Epidermal melanocyte (primary cell): ENCODE measurements at regions not wholly inside any gene's neighbourhood (a gene's known extent, or its start where the extent isn't known, plus 50 kb on each side); places are given as distances from the start of the nearest gene placed in this dataset.
"Not testable (repeated sequence)": the region's sequence is repeated elsewhere in the genome, so short reads cannot be mapped to it uniquely, and the experiment has no call there.

Experiments used
- DNase-seq: peaks from one replicate; pipeline ENCODE4 v3.0.0; 2011; ENCODE audit warnings: low spot score; ENCODE audit not compliant: insufficient read length

DNA sequence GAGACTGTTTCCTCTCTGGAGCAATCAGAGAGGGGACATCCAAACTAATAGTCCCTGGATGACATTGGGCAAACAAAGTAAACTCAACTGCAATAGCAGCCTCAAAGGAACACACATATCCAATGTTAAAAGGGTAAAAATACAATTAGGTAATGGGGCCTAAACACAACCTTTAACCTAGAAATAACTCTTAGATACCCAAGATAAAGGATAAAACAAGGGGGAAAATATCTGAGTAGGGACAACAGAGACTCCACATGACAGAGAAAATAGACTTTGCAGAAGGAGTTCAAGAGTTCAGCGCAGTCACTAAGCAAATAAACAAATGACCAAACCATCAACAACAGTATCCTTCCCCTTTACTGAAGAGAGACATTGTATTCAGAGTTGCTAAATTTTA is 149.3 kb downstream of the FBXO4 start:
- no peak for DNase-seq

DNA sequence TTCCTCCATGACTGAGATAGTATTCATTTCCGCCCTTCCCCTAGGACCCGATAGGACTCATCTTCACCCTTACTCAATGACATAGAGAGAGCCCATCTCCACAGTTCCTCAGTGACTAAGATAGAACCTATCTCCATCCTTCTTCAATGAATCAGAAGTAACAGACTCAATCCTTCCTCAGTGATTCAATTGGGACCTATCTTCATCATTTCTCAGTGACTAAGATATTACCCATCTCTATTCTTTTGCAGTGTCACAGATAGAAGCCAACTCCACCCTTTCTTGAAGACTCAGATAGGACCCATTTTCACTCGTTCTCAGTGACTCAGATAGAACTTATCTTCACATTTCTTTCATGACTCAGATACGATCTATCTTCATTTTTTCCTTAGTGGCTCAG is 164.6 kb downstream of the FBXO4 start:
- no peak for DNase-seq

DNA sequence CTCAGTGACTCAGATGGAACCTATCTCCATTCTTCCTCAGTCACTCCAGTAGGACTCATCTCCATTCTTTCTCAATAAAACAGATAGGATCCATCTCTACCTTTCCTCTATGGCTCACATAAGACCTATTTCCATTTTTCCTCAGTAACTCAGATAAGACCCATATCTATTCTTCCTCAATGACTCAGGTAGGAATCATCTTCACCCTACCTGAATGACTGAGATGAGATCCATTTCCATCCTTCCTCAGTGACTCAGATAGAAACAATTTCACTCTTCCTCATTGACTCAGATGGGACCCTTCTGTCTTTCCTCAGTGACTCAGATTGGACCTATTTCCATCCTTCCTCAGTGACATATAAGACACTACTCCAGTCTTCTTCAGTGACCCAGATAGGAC is 165.1 kb downstream of the FBXO4 start:
- no peak for DNase-seq

DNA sequence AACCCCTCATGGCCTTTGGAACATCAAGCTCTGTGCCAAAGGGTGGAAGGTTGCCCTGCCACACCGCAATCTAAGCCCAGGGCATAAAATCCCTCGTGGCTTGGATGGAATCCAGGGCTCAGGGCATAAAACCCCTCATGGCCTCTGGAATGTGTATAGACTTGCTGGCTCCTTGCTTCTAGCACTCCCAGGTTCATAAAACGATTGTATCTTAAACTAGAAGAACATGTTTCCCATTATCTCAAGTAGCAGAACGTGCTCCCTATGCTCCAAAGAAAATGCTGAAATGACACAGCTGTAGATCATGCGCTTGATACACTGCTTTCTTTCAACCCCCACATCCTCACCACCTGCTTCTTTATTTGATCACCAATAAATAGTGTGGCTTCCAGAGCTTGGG is 174.8 kb downstream of the FBXO4 start:
- DNase-seq = not testable (repeated sequence)

DNA sequence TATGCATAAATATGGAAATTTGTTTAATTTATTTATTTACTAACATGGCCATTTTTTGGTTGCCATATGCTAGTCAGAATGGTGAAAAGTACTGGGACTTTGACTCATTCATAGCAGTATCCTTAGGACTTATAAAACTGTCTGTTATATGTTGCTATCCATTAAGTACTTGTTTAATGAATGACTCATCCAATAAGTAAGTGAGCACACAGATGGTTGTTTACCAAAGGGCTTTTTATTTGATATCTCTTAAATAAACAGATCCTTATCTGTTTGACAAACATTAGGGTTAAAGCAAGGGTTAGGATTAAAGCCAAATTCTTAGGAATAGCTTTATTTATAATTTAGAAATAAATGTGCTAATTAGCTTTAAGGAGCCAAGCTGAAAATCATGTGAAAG is 183.4 kb downstream of the FBXO4 start:
- no peak for DNase-seq

DNA sequence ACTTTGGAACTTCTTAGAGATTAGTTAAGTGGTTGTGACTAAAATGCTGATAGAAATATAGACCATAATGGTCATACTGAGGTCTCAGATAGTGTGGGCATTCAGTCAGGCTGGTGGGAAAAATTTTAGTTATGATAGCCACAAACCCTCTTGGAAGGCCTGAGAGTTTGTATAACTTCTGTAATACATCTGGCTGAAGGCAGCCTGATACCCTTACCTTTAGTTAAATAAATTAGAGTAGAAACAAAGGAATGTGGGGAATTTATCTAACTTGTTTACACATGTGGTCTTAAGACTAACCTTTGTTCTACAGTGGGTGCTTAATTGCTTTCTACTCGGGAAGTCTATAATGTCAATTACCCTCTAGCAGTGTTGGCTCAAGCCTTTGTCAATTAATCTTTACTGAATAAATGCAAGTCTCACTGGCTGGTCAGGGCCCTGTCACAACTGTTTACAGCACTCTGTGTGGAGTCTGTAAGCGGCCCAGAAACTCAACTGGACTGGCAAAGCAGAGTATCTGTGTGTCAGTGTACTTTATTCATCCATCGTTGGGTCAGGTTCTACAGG is 184.0 kb downstream of the FBXO4 start:
- DNase-seq = no peak

DNA sequence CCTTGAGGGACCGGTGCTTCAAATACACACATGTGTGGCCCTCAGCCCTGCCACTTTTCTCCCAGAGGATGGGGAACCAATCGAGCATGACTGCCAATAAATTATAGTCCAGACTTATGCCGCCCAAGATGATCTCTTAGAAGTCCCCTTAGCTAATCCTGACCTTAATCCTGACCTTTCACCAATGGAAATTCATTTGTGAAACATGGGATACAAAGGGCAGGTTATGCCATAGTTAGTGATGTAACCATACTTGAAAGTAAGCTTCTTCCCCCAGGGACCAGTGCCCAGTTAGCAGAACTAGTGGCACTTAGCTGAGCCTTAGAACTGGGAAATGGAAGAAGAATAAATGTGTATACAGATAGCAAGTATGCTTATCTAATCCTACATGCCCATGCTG is 190.6 kb downstream of the FBXO4 start:
- DNase-seq = not testable (repeated sequence)

DNA sequence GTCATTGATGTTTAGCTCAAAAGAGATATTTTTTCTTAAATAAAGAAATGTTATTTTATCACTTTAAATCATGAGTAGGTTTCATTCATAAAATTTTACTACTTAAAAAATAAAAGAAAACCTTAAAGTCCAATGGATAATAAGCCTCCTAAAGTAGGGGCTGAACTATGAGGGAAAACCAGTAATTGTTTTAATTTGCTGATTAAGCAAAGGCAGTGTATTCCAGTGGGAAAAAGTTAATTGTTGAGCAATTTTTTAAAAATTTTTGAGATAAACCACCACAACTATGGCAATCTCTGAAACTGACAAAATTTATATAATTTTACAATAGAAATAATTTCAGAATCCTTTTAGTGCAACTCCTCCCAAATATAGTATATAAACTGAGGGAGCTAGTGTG is 195.0 kb downstream of the FBXO4 start:
- DNase-seq = no peak

DNA sequence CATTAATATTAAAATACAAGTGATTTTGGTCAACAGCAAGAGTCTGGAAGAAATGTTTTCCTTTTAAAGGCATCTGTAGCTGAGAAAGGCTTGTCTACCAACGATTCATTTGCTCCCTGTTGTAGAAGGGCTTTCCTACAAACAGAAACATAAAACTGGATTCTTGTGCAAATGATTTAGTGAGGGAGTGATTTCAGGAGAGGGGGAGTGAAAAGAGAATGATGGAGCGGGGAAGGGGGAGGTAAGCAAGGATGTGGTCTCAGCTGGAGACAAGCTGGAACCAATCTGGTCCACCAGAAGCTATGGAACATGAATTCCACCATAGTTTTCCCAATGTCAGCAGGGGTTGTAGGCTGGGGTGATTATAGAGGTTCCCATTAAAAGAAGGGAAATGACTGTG is 196.3 kb downstream of the FBXO4 start:
- DNase-seq = no peak

DNA sequence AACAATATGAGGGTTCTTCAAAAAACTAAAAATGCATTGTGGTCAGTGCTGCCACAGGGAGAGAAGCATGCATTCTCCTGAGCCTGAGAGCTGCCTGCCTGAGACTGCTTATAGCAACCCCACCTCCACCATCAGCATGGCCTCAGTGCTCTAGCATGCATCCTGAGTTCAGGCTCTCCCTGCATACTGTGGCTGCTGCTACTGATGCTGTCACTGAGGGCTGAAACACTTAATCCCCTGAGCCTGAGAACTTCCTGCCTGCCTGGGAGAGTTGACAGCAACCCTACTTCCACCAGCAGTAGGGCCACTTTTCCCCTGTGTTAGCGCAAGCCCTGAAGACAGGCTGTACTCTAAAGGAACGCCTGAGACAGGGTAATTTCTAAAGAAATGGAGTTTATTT is 206.0 kb downstream of the FBXO4 start:
- DNase-seq = no peak

DNA sequence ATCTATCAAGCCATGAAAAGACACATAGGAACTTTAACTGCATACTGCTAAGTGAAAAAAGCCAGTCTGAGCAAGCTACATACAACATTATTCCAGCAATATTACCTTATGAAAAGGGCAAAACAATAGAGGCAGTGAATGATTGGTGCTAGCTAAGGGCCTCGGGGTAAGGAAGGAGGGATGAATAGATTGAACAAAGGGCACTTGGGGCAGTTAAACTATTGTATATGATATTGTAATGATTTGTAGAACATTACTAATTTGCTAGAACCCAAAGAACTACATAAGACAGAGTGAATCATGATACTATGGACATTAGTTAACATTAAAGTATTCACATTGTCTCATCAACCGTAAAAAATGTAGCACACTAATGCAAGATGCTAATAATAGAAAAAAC is 218.3 kb downstream of the FBXO4 start:
- DNase-seq = no peak

DNA sequence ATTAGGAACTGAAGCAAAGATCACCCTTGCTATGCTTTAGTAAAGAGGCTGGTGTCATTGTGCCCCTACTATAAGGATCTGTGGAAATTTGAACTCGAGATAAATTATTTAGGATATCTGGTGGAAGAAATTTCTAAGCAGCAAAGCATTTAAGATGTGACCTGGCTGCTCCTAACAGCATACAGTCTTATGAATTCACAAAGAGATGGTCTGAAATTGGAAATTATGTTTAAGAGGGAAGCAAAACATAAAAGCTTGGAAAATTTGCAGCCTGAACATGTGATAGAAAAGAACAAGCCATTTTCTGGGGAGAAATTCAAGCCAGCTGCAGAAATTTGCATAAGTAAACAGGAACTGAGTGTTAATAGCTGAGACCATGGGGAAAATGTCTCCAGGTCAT is 223.7 kb downstream of the FBXO4 start:
- no peak for DNase-seq

DNA sequence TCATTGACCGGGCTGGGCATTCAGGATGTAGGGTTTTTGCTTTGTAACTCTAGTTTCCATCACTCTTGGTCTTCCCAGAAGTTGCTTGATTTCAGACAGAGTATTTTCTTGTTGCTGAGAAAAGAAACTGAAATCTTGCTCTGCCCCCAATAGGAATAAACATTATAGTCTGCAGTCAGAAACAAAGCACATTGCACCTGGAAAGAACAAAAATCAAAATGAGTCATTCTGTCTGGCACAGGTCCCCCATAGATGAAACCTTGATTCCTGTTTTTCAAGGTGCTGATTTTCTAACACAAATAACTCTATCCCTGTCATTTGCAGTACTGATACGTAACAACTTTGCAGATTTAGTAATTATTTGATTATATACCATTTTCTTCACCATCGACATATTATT is 232.1 kb downstream of the FBXO4 start:
- no peak for DNase-seq

DNA sequence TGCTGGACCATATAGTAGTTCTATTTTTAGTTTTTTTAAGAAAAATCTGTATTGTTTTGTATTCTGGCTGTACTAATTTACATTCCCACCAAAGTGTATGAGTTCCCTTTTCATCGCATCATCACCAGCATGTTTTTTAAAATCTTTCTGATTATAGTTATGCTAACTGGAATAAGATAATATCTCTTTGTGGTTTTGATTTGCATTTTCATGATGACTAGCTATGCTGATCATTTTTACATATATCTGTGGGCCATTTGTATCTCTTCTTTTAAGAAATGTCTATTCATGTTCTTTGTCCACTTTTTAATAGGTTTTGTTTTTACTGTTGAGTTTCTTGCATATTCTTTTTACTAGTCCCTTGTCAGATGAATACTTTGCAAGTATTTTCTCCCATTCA is 238.0 kb downstream of the FBXO4 start:
- no peak for DNase-seq

DNA sequence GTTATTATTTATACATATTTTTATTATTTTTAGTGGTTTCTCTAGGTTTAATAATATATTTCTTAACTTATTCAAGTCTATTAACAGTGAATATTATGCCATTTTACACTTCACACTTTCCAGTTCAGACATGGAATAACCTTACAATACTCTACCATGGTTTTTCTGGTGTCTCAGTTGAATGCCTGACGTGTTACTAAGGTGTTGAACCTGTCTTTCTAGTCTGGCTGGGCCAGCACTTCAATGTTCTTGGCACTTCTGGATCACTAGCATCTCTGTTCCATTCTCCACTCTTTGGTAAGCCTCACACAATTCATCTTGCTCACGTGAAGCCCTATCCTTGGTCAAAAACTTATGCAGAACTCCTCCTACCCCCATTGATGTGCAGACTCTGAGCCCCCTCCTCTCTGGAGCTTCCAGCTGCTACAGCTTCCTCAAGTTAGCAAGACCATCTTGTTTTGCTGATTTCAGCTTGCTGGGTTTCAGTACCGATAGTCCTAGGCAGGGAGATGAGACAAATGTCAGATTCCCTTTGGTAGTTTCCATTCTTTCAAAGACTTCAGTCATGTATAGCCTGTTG is 243.1 kb downstream of the FBXO4 start:
- DNase-seq = no peak

DNA sequence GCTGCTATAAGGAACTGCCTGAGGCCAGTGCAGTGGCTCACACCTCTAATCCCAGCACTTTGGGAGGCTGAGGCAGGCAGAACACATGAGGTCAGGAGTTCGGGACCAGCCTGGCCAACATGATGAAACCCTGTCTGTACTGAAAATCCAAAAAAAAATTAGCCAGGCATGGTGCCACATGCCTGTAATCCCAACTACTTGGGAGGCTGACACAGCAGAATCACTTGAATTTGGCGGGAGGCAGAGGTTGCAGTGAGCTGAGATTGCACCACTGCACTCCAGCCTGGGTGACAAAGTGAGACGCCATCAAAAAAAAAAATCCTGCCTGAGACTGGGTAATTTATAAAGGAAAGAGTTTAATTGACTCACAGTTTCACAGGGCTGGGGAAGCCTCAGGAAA is 247.1 kb upstream of the GHR start:
- DNase-seq = not testable (repeated sequence)

DNA sequence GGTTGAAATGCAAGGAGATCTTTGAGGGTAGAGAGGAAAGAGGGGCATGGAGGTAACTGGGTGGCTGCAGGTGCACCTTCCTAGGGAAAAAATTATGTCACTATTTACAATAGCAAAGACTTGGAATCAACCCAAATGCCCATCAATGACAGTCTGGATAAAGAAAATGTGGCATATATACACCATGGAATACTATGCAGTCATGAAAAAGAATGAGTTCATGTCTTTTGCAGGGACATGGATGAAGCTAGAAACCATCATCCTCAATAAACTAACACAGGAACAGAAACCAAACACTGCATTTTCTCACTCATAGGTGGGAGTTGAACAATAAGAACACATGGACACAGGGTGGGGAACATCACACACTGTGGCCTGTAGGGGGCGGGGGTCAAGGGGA is 243.4 kb upstream of the GHR start:
- not testable (repeated sequence) for DNase-seq

DNA sequence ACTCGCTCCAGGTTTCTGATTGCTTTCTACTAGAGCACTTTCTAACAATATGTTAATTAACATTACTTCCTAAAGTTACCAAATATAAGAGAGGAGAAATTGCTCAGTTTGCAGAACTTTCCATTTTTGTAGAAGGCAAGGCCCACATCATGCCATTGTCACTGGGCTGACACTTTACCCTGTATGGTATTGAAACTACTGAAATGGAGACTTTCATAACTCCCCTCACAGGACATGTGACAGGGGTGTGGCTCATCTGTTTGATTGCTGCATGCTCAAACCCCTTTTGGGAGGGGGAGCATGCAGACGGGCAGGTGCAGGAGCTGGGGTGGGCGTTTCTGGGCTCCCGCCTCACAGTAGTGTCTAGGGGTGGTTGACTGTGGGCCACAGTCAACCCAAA is 206.3 kb upstream of the GHR start:
- no peak for DNase-seq

DNA sequence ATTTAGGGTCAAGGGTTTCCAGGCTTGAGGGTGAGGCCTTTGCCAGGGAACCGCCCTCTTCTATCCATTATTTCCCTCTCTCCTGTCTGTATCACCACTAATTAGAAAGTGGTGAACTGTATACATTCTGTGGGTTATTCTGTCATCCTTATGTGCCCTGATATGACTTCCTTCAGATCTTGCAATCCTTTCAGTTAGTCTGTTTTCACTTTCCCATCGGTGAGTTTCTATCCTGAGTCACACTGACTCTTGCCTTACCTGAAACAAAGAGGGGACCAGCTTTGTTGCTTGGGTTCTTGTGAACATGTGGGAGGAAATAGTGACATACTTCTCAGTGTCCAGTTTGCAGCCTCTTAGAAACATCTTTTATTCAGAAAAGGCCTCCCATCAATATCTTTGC is 205.4 kb upstream of the GHR start:
- DNase-seq = no peak

DNA sequence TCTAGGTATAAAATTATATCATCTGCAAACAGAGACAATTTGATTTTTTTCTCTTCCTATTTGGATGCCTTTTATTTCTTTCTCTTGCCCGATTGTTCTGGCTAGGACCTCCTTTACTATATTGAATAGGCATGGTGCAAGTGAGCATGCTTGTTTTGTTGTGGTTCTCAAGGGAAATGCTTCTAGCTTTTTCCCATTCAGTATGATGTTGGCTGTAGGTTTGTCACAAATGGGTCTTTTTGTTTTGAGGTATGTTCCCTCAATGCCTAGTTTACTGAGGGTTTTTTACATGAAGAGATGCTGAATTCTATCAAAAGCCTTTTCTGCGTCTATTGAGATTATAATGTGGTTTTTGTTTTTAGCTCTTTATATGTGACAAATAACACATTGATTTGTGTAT is 198.2 kb upstream of the GHR start:
- DNase-seq = no peak

DNA sequence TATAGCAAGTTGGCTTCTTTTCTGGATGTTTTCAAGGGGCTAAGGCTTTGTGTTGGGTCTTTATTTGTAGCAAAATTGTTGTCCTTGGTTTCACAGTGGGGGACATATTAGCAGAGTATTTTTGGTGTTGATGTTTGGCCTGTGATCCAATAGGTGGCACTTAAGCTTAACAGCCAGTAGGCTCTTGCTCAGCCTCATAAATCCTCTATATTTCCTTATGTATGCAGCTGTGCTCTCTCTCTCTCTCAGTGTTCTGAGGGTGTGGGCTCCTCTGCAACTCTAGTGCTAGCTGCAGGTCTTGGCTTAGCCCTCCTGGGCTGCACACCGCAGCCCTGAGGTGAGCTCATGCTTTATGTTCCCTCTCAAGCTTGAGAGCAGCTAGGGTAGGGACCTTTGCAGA is 195.0 kb upstream of the GHR start:
- DNase-seq = no peak

DNA sequence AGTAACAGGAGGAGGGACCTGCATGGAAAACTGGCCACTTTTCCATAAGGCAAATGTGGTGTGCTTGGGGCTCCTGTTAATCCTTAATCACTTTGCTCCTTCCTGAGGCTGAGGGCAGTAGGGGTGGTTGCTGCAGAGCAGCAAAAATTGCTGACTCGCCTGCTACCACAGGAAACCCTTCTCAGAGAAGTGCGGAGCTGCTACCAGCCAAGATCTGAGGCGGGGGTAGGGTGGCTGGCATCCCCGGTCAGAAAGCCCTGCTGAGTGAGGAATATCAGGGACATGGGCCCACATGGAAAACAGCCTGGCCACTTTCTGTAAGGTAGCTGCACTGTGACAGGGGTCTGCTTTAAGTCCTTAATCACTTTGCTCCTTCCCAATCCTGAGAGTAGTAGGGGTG is 192.4 kb upstream of the GHR start:
- no peak for DNase-seq

DNA sequence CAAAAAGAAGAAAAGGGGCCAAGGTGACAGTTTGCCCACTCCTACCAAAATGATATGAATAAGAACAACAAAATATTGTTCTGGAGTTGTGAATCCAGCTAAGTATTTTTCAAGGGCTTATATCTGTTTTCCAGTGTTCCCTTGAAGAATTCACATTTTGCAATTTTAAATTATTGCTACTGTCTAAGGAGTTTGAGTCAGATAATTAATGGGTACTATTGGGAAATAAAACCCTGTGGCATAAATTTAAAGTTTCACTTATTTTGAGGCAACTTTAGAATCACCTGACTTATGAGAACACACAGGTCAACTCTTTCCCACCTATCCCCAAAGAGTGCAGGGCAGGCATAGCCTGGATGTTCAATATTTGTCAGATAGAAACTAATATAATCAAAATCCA is 188.0 kb upstream of the GHR start:
- DNase-seq = no peak

DNA sequence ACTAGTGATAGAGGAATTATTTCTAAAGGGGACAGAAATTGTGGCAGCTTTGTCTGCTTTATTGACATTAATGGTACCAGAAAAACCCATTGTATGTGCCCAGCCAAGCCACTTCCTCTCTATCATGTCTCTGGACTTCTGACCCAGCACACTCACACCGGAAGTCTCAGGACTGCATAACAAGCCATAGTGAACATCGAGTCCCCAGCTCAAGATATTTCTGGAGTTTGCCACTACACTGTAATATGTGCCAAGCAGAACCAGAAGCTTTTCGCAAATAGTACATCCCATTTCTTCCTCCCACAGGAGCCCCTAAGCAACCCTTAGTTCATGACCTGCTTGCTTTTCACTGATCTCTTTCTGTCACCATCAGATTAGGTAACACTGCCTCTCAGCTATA is 187.4 kb upstream of the GHR start:
- no peak for DNase-seq
